ENCODE measurements at regions not wholly inside any gene's neighbourhood (a gene's known extent, or its start where the extent isn't known, plus 50 kb on each side); places are given as distances from the start of the nearest gene placed in this dataset.
A peak's percentile ranks its signal among the peaks of the same experiment; 100 is the strongest.

DNA sequence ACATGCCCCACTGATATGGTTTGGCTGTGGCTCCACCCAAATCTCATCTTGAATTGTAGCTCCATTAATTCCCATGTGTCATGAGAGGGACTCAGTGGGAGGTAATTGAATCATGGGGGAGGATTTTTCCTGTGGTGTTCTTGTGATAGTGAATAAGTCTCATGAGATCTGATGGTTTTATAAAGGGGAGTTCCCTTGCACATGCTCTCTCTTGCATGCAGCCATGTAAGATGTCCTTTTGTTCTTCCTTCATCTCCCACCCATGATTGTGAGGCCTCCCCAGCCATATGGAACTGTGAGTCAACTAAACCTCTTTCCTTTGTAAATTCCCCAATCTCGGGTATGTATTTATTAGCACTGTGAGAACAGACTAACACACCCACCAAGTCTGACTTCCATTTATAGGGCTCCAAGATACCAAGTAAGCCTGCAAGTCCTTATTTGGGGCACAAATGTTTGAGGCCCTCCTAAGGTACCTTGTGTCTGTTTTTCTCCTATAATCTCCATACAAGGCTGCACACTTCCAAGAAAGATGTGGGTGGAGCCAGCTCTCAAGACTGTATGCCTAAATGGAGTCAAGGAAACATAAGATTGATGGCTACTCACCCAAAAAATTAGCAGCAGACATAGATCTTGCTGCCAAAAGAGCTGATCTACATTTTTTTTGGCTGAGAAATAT lies 364.7 kb downstream of the TXNL1 start:
- peak; percentile 3 for DNase-seq

GRCh38 chr18:56270671-56271250 lies 367.6 kb downstream of the TXNL1 start:
- no peak for DNase-seq

DNA sequence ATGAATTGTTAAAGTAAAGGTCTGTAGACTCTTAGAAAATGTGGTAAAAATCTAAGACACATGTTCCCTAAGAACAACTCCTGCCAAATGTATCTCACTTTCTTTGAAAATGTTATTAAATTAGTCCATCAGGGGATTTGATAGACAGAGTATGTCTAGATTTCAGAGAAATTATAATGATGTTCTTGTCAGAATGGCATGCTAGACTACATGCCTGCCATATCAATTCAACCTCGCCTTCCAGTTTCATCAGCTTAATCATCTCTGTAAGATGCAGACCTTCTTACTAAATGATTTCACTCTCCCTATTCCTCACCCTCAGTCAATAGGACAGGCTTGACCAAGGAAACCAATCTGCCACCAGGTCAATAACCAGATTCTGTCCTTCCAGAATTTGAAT lies 368.4 kb downstream of the TXNL1 start:
- no peak for DNase-seq

DNA sequence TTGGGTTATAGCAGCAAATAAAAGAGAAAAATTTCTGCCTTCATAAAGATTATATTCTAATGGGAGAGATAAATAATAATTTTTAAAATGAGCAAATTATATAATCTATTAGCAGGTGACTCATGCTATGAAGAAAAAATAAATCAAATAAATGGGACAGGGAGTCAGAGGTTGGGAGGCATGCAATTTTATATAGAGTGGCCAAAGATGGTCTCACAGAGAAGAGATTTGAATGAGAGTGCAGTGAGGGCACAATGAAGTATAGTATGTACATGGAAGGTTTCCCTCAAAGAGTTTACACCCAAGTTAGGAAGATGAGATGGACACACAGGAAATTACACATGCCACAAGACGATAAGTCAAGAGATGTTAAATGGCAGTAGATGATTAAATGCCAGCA lies 369.4 kb downstream of the TXNL1 start:
- no peak for DNase-seq

DNA sequence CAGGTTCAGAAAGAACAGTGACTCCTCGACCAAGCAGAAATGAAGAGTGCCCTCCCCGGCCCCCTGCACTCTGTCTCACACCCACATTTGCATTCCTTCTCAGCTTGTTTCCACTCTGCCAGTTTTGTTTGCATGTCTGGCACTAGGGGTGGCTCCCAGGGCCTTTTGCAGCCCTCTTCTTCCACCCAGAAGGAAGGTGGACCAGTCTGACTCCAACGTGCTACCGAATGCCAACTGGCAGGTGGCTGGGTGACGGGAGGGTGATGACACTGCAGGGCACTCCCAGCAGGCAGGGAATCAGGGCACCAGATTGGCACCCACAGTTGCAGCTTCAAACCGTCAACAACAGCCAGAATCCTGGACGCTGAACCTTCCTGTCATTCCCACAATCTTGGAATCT lies 371.1 kb downstream of the TXNL1 start:
- DNase-seq, result no peak

- DNase-seq, result no peak
Measured at GRCh38 chr18:56258178-56258577, 380.2 kb downstream of the TXNL1 start.

DNA sequence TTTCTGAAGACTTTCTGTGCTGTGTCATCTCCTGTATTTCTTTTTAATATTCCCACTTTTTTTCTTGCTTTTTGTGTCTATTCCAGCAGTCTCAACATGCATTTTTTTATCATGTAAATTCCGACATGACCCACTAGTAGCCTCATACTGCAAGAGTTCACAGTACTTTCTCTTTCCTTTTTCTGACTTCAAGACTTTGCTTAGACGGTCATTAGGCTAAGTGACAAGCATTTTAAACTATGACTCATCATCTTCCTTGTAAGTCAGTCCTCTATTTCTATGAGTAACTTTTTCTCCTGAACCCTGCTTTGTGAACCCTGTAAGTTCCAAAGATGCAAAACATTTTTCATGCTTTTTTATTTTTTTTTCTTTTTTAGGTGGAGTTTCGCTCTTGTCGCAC lies 381.2 kb downstream of the TXNL1 start:
- peak; percentile 10 for DNase-seq

- no peak for DNase-seq
Measured at GRCh38 chr18:56256659-56257058, 381.7 kb downstream of the TXNL1 start.

DNA sequence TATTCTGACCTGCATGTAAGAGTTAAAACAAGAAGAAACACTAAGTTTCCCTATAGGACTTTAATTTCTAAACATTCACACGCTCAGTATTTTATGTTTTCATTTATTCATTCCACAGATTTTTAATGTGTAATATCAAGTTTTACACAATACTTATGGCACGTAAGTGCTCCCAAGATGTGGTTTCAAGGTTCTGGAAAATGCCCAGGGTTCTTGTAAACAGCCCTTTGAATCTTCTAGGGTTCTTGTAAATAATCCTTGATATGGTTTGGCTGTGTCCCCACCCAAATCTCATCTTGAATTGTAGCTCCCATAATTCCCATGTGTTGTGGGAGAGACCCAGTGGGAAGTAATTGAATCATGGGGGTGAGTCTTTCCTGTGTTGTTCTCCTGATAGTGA lies 383.0 kb downstream of the TXNL1 start:
- DNase-seq, result no peak

DNA sequence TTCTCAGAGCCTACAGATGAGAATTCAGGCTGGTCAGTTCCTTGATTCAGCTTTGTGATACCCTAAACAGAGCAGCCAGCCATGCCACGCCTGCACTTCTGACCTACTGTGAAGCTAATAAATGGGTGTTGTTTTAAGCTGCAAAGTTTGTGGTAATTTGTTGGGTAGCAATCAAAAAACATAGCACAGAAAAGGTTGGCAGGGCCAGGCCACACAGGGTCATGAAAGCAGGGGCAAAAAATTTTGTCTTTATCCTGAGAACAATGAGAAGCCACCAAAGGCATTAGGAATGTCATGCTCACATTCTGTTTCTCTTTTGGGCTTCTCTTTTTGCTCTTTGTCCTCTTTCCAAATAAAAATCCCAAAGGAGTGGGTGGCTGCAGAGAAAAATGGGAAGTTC lies 385.9 kb downstream of the TXNL1 start:
- DNase-seq, result no peak

DNA sequence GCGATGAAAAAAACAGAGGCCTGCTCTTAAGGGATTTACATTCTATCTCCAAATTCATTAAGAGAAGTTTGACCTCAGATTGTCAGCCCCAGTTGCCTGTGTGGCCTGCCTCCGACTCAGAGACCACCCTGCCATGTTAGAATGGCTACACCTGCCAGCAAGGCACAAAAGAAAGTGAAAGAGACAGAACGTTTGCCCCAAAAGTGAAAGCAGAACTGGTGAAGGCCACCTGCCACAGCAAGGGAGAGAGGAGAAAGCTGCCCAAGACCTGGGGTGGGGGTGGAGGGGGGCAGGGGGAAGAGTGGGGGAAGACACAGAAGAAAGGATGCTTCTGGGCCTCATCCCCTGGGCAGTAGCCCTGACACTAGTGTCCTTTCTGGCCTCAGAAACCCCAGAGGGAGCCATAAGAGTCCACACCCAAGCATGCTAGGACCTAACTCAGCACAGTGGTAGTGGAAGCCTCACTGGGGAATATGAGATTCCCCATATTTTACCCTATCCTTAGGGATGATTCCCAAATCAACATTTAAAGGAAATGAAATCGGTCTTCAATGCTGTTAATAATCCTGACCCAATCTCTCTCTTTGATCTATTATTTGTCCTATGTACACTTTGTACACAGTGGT lies 389.7 kb downstream of the TXNL1 start:
- DNase-seq, result no peak

DNA sequence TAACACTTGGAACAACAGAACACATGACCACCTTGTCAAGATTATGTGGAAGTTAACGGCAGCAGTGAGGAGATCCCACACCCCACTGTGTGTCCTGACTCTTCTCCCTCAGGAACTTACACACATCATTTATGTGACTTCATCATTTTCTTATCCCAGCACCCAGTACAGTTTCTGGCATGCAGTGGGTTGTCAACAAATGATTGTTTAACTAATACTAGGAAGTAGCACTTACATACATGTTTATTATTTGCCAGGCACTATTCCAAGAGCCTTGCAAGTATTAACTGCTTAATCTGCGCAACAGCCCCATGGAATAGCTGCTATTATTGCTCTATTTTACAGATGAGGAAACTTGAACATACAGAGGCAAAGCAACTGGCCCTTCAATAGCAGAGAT lies 391.5 kb downstream of the TXNL1 start:
- no peak for DNase-seq

- no peak for DNase-seq
Measured at GRCh38 chr18:56245866-56246580, 392.4 kb downstream of the TXNL1 start.

- DNase-seq, result no peak
Measured at GRCh38 chr18:56240405-56240804, 398.0 kb downstream of the TXNL1 start.

GRCh38 chr18:56238576-56238975 lies 399.8 kb downstream of the TXNL1 start:
- no peak for DNase-seq

GRCh38 chr18:56235481-56236013 lies 402.8 kb downstream of the TXNL1 start:
- no peak for DNase-seq

GRCh38 chr18:56235071-56235470 lies 403.3 kb downstream of the TXNL1 start:
- DNase-seq, result no peak

DNA sequence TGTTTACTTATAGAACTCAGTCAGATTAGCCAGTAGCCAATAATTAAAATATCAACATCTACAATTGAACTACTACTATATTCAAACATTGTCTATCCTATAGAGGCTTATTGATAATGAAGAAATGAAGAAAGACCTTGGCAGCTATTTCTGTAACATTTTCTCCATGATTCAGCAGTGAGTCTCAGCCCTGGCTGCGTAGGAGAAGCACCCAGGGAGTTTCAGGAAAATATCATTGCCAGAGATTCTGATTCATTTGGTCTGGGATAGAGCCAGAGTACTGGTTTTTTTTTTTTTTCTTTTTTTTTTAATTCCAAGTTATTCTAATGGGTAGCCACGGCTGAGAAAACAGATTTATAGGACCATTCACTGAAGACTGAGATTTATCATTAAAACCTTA lies 404.8 kb downstream of the TXNL1 start:
- DNase-seq, result peak; percentile 57

- DNase-seq, result no peak
Measured at GRCh38 chr18:56226025-56226424, 412.4 kb downstream of the TXNL1 start.

DNA sequence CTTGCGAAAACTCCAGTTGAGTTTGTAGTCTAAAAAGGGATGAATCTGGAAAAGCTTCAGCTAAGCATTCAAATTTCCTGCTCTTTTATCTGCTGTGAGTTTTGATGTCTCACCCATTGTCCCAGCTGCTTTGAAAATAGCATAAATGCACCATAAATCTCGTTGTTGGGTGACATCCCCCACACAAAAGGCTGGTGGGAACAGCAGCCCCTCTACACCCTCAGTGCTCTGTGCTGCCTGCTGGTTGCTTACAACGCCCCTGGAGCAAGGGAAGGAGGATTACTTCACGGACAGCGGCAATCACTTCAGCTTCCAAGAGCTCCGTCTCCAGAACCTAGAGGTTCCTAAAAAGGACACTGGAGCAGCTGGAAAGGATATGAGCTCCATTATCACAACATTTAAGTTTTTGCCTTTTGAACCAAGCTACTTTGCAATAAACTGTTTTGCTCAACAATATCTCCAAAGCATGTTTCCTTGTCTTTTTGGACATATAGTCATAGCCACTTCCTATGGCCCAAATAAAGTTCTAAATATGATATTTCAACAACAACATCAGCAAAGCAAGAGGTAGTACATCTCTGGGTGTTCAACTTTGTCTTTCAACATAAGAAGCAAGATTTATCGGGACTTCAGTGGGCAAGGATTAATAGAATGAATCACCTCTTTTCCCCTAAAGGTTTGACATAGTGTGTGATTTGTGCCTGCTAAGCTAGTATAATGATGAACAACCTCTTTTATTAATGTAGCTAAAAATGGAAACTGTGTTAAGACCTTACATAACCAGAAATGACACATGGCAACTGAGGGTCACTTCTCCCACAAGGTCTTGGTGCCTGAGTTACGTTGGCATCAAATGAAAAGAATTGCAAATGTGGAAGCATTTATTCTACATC lies 413.5 kb downstream of the TXNL1 start:
- no peak for DNase-seq

GRCh38 chr18:56221195-56222065 lies 417.0 kb downstream of the TXNL1 start:
- DNase-seq, result no peak

DNA sequence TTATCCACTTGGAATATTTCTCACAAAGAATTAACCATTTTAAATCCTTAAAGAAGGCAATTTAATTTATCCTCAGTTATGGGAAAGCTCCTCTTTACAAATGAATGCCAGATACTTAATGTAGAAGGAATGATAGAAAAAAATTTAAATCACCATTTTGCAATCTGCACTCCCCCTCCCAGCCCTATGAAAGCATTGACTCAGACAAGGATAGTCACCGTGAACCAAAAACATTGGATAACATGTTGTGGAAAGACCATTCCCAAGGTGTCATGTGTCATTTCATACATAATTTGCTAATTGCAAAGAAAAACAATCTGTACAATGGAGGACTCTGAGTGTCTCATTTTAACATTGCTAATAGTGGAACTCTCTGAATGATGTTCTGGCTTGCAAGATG lies 421.0 kb downstream of the TXNL1 start:
- no peak for DNase-seq

Measured in NCI-H226 (cell line).